T-helper 9 cell (primary cell): ENCODE measurements at regions not wholly inside any gene's neighbourhood (a gene's known extent, or its start where the extent isn't known, plus 50 kb on each side); places are given as distances from the start of the nearest gene placed in this dataset.
"Not testable (repeated sequence)": the region's sequence is repeated elsewhere in the genome, so short reads cannot be mapped to it uniquely, and the experiment has no call there.

ENCODE experiments used
- DNase-seq: peaks from one replicate; pipeline ENCODE4 v3.0.0-alpha.2; 2020

DNA sequence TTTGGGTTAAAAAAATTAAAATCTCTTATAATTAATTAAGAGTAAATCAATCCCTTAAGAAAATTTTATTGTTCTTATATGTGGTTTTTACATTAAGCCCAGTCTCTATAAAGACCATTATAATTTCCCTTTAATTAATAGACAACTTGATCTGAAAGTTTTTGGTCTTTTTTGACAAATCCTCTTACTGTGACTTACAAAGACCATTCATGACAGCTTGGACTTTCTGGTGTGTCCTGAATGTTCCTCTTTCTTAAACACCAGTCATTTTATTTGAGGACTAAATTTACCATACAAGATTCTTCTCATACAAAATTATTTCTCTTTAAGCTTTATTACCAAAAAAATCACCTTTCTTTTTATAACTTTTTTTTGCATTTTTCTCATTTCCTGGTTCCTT is 368.3 kb downstream of the ADGRD1 start:
- no peak for DNase-seq

- not testable (repeated sequence) for DNase-seq
These were observed 368.8 kb downstream of the ADGRD1 start for GRCh38 chr12:131322460-131322859.

DNA sequence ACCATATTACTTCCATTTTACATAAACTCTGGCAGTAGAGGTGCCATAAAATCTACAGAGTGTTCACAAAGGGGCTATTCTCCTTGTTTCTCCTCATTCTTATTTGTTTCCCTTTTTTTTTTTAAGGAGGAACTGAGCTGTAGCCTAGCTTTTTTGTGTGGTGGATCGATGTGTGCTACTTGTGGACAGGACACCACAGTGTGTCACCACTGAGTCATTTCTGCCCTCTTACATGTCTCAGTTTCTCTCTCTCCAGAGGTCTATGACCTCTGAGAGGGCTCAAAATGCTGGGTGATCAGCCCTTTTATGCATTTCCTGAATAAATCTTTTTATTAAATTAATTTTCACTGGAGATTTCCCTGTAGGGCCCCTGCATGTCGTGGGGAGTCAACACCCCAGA is 370.2 kb downstream of the ADGRD1 start:
- DNase-seq = no peak

- no peak for DNase-seq
These were observed 374.1 kb downstream of the ADGRD1 start for GRCh38 chr12:131327521-131328488.

DNA sequence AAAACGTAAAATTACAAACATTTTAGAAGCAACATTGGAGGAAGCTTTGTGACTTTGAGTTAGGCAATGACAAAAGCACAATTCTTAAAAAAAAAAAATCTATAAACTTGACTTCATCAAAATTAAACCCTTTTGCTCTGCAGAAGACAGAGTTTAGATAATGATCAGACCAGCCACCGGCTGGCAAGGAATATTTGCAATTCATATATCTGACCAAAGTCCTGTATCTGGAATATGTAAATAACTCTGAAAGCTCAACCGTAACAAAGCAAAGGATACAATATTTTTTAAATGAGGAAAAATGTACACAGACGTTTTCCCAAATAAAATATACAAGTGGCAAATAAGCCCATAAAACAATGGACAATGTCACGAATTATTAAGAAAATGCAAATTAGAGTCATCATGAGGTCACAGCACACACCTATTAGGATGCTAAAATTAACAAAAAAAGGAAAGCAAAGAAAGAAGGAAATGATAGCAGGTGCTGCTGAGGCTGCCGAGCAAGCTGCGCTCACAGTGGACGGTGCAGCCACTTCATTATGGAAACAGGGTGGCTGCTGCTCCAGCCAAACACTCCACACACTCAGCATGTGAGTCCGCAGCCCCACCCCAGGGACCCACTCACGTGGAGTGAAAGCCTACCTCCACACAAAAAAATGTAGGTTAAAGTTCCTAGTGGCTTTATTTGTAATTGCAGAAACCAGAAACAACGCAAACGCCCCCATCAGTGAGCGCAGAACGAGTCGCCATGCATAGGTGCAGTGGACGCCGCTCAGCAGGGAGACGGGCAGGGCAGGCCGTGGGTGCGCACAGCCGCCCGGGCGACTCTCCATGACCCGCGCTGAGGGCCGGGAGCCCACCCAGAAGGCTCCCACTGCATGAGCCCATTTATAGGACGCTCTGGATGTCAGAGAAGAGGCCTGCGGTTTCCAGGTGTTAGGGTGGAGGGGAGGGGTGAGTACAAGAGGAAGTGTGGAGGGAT is 375.4 kb downstream of the ADGRD1 start:
- DNase-seq = not testable (repeated sequence)

- no peak for DNase-seq
These were observed 376.6 kb downstream of the ADGRD1 start for GRCh38 chr12:131330106-131330815.

DNA sequence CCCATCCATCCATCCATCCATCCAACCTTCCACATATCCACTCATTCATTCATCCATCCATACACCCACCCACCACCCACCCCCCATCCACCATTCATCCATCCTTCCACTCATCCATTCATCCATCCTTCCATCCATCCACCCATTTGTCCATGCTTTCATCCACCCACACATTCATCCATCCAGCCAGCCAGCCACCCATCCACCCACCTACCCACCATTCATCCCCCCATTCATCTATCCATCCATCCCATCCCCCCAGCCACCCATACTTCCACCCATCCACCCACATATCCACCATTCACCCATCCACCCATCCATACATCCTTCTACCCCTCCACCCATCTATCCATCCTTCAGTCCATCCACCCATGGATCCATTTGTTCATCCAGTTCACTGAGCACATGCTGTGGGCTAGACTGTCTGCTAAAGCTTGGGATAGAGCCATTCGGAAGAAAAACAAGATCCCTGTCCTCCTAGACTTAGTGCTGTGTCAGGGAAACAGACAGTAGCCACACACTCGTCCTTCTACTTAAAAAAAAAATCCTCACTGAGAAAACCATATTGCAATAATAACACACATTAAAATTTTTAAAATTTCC is 377.5 kb downstream of the ADGRD1 start:
- no peak for DNase-seq

GRCh38 chr12:131332224-131332623 is 378.5 kb downstream of the ADGRD1 start:
- no peak for DNase-seq

GRCh38 chr12:131333136-131333535 is 377.8 kb upstream of the SFSWAP start:
- no peak for DNase-seq

GRCh38 chr12:131333621-131334440 is 377.1 kb upstream of the SFSWAP start:
- DNase-seq = no peak

DNA sequence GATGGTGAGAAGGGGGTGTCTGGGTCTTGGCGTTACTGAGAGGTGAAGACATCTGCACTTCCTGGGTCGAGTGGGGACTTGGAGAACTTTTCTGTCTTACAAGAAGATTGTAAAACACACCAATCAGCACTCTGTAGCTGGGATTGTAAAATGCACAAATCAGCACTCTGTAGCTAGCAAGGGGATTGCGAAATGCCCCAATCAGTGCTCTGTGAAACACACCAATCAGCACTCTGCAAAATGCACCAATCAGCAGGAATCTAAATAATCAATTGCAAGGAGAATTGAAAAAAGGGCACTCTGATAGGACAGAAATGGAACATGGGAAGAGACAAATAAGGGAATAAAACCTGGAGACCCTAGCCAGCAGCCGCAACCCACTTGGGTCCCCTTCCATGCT is 376.1 kb upstream of the SFSWAP start:
- DNase-seq = no peak

DNA sequence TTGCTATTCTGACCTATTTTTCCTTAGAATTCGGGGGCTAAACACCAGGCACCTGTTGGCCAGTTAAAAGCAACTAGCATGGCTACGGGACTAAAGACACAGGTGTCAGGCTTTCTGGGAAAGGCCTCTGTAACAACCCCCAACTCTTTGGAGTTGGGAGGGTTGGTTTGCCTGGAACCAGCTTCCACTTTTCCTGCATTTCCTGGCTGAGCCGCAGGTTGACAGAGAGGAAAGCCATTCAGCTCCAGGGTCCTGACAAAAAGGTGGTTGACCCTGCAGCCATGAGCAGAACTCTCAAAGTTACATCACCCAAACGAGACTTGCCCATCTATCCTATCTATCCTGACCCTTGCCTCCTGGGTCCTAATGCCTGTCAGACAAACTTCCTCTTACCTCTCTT is 375.4 kb upstream of the SFSWAP start:
- DNase-seq = no peak

GRCh38 chr12:131337861-131338260 is 373.0 kb upstream of the SFSWAP start:
- DNase-seq = not testable (repeated sequence)

- DNase-seq = no peak
These were observed 370.2 kb upstream of the SFSWAP start for GRCh38 chr12:131340616-131341210.

- DNase-seq = not testable (repeated sequence)
These were observed 369.3 kb upstream of the SFSWAP start for GRCh38 chr12:131341608-131342007.

DNA sequence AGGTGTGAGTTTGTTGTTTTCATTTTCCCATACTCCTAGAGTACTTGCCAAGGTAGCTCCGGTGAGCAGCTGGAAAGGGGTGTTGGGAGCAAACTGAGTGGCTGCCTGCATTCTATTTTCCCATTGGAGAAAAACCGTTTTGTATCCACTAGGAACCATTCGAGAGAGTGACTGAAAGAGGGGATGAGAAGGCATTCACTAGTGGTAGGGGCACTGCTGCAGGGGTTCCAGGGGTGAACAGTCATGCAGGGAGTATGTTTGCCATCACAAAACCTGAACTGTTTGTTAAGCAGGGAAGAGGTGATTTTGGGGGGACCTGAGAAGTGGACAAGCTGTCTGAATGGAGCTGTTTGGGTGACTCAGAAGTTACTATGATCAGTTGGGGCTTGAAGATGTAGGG is 367.5 kb upstream of the SFSWAP start:
- not testable (repeated sequence) for DNase-seq

GRCh38 chr12:131344715-131345520 is 366.0 kb upstream of the SFSWAP start:
- not testable (repeated sequence) for DNase-seq

DNA sequence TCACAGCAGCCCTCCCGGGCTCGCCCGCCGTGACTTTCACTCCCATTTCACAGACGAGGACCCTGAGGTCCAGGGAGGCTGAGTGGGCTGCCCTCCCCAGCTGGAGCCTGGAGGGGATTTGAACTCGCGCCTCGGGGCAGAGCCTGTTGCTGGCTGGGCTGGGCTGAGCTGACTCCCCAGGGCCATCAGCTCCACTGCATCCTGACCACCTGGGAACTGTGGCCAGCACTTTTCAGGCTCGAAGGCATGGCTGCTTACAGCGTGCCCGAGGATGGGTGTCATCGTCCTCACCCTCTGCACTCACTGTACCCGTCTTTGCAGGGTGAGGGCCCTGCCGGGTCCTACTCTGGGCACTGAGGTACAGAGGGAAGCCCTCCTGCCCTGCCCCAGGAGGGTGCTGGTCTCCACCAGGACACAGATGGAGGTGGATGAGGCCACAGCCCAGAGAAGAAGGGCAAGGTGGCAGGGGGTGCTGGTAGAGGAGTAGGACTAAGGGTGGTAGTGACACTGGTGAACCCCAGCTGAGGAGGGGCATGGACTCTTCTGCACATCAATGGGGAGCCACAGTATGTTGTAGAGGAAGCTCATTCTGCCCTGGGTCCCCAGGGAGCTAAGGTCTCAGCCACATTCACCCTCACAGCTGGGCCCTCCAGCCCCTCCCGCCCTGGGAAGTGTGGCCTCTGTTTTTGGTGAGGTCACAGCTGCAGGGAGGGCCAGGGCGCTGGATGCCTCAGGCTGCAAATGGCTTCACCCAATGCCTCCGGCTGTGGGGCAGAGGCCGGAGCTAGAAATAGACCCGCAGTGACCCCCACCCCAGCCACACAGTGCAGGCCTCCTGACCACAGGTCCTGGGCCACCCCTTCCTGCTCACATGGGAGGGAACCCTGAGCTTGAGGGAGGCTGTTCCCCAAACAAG is 365.1 kb upstream of the SFSWAP start:
- DNase-seq = no peak
